ENCODE measurements at regions not wholly inside any gene's neighbourhood (a gene's known extent, or its start where the extent isn't known, plus 50 kb on each side); places are given as distances from the start of the nearest gene placed in this dataset.

DNA sequence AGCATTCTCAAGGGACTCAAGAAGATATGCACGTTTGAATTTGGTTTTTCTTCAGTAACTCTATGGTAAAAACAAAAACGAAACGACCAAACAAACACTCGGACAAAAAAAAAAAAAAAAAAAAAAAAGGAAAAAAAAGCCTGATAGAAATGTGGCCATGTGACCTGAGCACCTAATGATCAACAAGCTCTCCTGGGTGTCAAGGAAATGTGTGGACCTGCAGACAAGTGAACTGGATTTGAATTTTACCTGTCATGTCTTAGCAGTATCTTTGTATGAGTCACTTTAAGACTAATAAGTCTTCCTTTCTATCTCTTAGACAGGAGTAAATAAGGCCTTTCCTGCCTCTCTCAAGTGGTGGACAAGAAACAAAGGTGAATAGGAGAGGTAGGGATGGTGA, 190.6 kb upstream of the GRIA1 start:
- H3K4me3 ChIP-seq: no peak overlapping the region
- H3K27ac ChIP-seq: no peak overlapping the region
- H3K9me3 ChIP-seq: no peaks in the 10 kb centered on the region
- H3K4me1 ChIP-seq: no peaks in the 10 kb centered on the region
- H3K27me3 ChIP-seq: no peaks in the 10 kb centered on the region
- no peaks in the 10 kb centered on the region for H3K36me3 ChIP-seq
- no peak for DNase-seq (ENCODE audit: low spot score in 2 of 2)
- no peak for TF ChIP-seq CTCF (IDR thresholded peaks at IDR 0.05)
- intact Hi-C loops (cut with DNase I): no loop called here

DNA sequence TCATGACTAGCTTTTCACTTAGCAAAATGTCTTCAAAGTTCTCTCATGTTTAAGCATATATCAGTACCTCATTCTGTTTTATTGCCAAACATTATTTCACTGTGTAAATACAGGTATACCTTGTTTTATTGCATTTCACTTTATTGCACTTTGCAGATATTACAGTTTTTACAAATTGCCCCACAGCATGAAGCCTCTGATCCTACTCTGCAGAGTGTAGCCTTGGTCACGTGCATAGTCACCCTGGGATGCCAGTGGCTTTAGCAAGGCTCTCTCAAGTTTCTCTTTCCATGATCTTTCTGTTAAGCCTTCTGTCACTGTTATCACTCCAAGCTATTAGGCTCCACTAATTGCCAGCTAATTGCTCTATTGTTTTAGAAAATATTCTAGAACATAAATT, 182.2 kb upstream of the GRIA1 start:
- intact Hi-C loops (cut with DNase I): no loop called here
- TF ChIP-seq CTCF (IDR thresholded peaks at IDR 0.05): no peak
- Histone ChIP-seq H3K36me3 (no peaks in the 10 kb centered on the region), H3K4me1 (no peaks in the 10 kb centered on the region), H3K27me3 (no peaks in the 10 kb centered on the region), H3K27ac (no peak overlapping the region), H3K9me3 (no peaks in the 10 kb centered on the region), H3K4me3 (no peak overlapping the region)
- DNase-seq (ENCODE audit: low spot score in 2 of 2): no peak

GRCh38 chr5:153318556-153318955, 171.9 kb upstream of the GRIA1 start:
- intact Hi-C loops (cut with DNase I): no loop called here
- H3K4me3 ChIP-seq: no peak overlapping the region
- no peaks in the 10 kb centered on the region for H3K36me3 ChIP-seq
- H3K4me1 ChIP-seq: no peaks in the 10 kb centered on the region
- DNase-seq (ENCODE audit: low spot score in 2 of 2): no peak
- TF ChIP-seq CTCF (IDR thresholded peaks at IDR 0.05): no peak
- no peaks in the 10 kb centered on the region for H3K9me3 ChIP-seq
- H3K27me3 ChIP-seq: no peaks in the 10 kb centered on the region
- no peak overlapping the region for H3K27ac ChIP-seq

DNA sequence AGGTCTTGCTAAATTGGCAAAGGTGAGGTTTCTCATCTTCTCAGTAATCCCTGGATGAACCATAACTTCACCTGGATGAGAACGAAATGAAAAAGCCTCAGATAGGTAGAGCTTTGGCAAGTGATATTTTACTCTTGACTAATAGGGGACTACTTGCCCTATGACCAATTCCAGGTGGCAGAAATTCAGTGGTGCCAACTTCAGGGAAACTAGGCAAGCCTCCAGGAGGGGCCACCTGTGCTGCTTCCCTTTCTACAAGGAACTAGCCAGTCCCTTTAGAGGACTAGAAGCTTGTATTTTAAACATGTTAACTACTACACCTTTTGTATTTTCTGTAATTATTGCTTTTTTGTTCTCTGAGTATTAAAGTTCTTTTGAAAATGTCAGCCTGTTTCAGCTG, 169.0 kb upstream of the GRIA1 start:
- Histone ChIP-seq H3K4me1 (no peaks in the 10 kb centered on the region), H3K27me3 (no peaks in the 10 kb centered on the region), H3K27ac (no peak overlapping the region), H3K4me3 (no peak overlapping the region), H3K9me3 (no peaks in the 10 kb centered on the region), H3K36me3 (no peaks in the 10 kb centered on the region)
- TF ChIP-seq CTCF (IDR thresholded peaks at IDR 0.05): no peak
- intact Hi-C loops (cut with DNase I): no loop called here
- DNase-seq (ENCODE audit: low spot score in 2 of 2): no peak

DNA sequence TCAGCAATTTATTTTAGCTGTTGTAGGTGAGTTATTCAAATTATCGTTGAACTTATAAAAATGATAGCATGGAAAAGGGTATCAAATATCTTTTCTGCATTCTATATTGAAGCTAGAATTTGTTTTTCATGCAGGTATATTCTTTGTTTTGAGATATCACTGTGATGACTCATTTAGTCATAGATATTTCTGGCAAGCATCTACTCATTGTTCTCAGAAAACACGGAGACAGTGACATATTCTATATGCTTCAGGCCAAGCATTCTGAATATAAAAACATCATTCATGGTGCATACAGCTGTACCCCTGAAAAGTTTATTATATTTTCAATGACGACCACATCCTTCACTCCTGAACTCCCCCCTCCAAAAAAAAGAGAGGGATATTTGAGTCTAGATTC, 150.3 kb upstream of the GRIA1 start:
- H3K36me3 ChIP-seq: no peaks in the 10 kb centered on the region
- DNase-seq (ENCODE audit: low spot score in 2 of 2): no peak
- H3K27ac ChIP-seq: no peak overlapping the region
- H3K9me3 ChIP-seq: no peaks in the 10 kb centered on the region
- peaks cover 0 to 5% of the 10 kb centered on the region in 2 donors for H3K4me1 ChIP-seq
- no peak overlapping the region for H3K4me3 ChIP-seq
- intact Hi-C loops (cut with DNase I): no loop called here
- H3K27me3 ChIP-seq: no peaks in the 10 kb centered on the region
- TF ChIP-seq CTCF (IDR thresholded peaks at IDR 0.05): no peak

DNA sequence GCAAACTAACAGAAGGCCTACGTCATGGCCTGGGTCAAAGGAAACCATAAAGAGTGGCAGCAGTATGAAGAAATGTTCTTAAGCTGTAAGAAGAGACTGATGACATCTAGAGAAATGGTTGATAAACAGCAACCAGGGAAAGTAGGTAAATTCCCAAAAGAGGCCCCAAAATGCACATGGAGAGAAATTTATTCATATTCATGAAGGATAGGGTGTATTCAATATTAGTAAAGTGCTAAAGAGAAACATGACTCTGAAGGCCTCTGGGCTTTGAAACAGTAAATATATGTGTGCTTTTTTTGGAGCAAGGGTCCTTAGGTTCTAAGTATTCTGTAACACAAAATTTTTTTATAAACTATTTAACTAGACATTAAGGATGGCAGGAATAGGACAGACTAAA, 149.7 kb upstream of the GRIA1 start:
- no peaks in the 10 kb centered on the region for H3K9me3 ChIP-seq
- no peak for DNase-seq (ENCODE audit: low spot score in 2 of 2)
- no peak overlapping the region for H3K4me3 ChIP-seq
- H3K4me1 ChIP-seq: peaks cover 0 to 5% of the 10 kb centered on the region in 2 donors
- no peaks in the 10 kb centered on the region for H3K27me3 ChIP-seq
- H3K36me3 ChIP-seq: no peaks in the 10 kb centered on the region
- intact Hi-C loops (cut with DNase I): no loop called here
- H3K27ac ChIP-seq: no peak overlapping the region
- no peak for TF ChIP-seq CTCF (IDR thresholded peaks at IDR 0.05)
